Liver (tissue), 3 donors: ENCODE measurements at regions not wholly inside any gene's neighbourhood (a gene's known extent, or its start where the extent isn't known, plus 50 kb on each side); places are given as distances from the start of the nearest gene placed in this dataset.

ENCODE experiments used
- SP1 ChIP-seq: IDR thresholded peaks from 2 replicates; pipeline ENCODE4 v1.6.1; 2018; ENCODE audit warnings: antibody characterized with exemption, mild to moderate bottlenecking
- YY1 ChIP-seq: IDR thresholded peaks from 2 replicates; pipeline ENCODE4 v1.6.1; 2016; ENCODE audit warnings: antibody characterized with exemption, mild to moderate bottlenecking
- TF ChIP-seq, protein P1 (sequence below): fragments of 150-350 bp; IDR thresholded peaks from 2 replicates; pipeline ENCODE4 v1.5.1; 2017; ENCODE audit warnings: improper control_type of control experiment, low read depth, low read length; ENCODE audit not compliant: missing input control
- TF ChIP-seq, protein P2 (sequence below): IDR thresholded peaks from 2 replicates; pipeline ENCODE4 v1.6.1; 2016; ENCODE audit warnings: antibody characterized with exemption, mild to moderate bottlenecking
- TF ChIP-seq, protein P3 (sequence below): IDR thresholded peaks from 2 replicates; pipeline ENCODE4 v1.6.1; 2016; ENCODE audit warnings: antibody characterized with exemption
- donor health status: healthy.
- donor health status: healthy.

DNA sequence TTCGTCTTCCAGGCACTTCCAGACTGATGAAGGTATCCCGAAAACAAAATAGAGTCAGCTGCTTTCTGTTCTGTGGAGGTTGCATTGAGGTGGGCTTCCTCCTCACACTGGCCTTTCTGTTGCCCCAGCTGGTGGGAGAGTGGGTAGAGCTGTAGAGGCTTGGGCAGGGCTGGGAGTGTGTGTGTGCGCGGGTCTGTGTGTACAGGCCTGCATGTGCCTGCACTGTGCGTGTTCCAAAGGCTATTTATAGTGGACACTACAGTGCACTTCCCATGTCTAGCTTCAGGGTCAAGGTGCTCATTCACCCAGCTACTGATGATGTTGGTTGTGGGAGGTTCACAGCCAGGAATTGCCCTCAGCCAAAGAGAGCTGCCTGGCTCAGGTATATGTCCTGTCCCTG is 260.1 kb upstream of the HABP2 start:
- TF ChIP-seq, protein P1, sequence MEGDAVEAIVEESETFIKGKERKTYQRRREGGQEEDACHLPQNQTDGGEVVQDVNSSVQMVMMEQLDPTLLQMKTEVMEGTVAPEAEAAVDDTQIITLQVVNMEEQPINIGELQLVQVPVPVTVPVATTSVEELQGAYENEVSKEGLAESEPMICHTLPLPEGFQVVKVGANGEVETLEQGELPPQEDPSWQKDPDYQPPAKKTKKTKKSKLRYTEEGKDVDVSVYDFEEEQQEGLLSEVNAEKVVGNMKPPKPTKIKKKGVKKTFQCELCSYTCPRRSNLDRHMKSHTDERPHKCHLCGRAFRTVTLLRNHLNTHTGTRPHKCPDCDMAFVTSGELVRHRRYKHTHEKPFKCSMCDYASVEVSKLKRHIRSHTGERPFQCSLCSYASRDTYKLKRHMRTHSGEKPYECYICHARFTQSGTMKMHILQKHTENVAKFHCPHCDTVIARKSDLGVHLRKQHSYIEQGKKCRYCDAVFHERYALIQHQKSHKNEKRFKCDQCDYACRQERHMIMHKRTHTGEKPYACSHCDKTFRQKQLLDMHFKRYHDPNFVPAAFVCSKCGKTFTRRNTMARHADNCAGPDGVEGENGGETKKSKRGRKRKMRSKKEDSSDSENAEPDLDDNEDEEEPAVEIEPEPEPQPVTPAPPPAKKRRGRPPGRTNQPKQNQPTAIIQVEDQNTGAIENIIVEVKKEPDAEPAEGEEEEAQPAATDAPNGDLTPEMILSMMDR, result no peak
- TF ChIP-seq, protein P2, sequence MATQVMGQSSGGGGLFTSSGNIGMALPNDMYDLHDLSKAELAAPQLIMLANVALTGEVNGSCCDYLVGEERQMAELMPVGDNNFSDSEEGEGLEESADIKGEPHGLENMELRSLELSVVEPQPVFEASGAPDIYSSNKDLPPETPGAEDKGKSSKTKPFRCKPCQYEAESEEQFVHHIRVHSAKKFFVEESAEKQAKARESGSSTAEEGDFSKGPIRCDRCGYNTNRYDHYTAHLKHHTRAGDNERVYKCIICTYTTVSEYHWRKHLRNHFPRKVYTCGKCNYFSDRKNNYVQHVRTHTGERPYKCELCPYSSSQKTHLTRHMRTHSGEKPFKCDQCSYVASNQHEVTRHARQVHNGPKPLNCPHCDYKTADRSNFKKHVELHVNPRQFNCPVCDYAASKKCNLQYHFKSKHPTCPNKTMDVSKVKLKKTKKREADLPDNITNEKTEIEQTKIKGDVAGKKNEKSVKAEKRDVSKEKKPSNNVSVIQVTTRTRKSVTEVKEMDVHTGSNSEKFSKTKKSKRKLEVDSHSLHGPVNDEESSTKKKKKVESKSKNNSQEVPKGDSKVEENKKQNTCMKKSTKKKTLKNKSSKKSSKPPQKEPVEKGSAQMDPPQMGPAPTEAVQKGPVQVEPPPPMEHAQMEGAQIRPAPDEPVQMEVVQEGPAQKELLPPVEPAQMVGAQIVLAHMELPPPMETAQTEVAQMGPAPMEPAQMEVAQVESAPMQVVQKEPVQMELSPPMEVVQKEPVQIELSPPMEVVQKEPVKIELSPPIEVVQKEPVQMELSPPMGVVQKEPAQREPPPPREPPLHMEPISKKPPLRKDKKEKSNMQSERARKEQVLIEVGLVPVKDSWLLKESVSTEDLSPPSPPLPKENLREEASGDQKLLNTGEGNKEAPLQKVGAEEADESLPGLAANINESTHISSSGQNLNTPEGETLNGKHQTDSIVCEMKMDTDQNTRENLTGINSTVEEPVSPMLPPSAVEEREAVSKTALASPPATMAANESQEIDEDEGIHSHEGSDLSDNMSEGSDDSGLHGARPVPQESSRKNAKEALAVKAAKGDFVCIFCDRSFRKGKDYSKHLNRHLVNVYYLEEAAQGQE, result no peak
- TF ChIP-seq YY1 (no peak), SP1 (no peak)
- TF ChIP-seq, protein P3, sequence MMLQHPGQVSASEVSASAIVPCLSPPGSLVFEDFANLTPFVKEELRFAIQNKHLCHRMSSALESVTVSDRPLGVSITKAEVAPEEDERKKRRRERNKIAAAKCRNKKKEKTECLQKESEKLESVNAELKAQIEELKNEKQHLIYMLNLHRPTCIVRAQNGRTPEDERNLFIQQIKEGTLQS, result no peak
